ENCODE measurements at regions not wholly inside any gene's neighbourhood (a gene's known extent, or its start where the extent isn't known, plus 50 kb on each side); places are given as distances from the start of the nearest gene placed in this dataset.

DNA sequence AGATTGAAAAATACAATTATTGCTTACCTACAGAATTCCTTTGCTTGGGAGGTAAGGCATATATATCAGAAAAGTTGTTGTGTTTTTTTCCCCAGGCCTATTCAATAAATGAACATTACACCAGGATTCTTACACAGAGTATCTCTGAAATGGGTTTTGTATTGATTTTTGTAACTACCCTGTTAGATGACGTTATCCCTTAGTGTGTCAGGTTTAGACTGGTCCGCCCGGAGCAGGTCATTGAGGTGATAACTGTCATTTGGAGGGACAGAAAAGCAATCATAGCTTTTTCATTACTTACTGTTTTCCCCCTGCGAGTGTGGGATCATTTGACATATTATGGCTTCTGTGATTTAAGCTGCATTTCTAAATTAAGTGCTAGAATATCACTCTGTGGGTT, 715.2 kb upstream of the ADAMTS16 start:
- H3K27ac ChIP-seq: no peak overlapping the region
- no peak for TF ChIP-seq ZFX (IDR thresholded peaks at IDR 0.05; ENCODE audit: borderline replicate concordance)
- no peak for TF ChIP-seq CTCF (IDR thresholded peaks at IDR 0.05)

GRCh38 chr5:4440536-4440935, 699.6 kb upstream of the ADAMTS16 start:
- TF ChIP-seq ZFX (IDR thresholded peaks at IDR 0.05; ENCODE audit: borderline replicate concordance): no peak
- TF ChIP-seq CTCF (IDR thresholded peaks at IDR 0.05): no peak
- no peak overlapping the region for H3K27ac ChIP-seq

DNA sequence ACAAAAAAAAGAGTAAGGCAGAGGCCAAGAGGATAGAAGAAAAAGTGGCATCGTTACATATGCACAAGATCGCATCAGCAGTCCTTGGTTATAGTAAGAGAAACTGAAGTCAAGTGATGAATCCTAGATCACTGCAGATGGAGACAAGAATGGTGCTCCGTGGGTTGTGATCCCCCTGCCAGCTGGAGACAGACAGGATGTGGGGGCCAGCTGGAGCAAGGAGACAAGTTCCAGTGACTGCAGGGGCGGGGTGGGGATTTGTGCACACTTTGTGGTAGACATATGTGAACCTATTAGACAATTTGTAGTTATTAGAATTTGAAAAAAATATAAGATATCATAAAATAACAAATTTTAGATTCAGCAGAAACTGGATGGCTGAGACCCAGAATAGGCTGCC, 697.9 kb upstream of the ADAMTS16 start:
- no peak for TF ChIP-seq ZFX (IDR thresholded peaks at IDR 0.05; ENCODE audit: borderline replicate concordance)
- no peak for TF ChIP-seq CTCF (IDR thresholded peaks at IDR 0.05)
- H3K27ac ChIP-seq: no peak overlapping the region

DNA sequence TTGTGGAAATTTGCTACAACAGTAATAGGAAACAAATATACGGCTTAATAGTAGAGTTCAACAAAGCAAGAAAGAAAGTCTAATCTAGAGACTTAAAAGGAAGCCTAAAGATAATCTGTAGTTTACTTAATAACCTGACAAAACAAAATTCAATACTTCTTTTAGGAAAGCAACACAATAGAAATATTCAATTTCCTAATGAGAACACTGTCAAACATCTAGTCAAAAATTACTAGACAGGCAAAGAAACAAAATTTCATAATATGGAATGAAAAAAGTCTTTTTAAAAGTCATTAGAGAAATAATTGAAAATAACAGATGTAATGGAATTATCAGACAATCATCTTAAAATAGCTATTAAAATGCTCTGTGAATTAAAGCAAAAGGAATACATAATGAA, 692.5 kb upstream of the ADAMTS16 start:
- TF ChIP-seq ZFX (IDR thresholded peaks at IDR 0.05; ENCODE audit: borderline replicate concordance): no peak
- TF ChIP-seq CTCF (IDR thresholded peaks at IDR 0.05): no peak
- H3K27ac ChIP-seq: no peak overlapping the region

DNA sequence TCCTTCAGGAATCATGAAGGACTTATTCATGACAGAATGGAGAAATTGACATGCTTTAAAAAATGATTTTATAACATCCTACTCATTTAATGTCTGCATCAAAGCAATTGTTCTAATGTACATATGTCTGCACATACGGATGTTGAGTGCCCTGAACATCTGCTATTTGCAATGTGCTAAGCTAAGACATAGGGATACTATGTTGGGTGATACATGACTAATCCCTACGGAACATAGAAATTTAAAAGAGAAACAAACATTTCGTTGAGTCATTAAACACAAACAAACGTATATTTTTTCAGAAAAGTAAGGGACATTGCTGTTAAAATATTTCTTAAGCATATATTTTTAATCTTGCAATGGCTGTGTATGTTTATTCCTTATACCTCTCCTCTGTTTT, 686.5 kb upstream of the ADAMTS16 start:
- no peak for TF ChIP-seq ZFX (IDR thresholded peaks at IDR 0.05; ENCODE audit: borderline replicate concordance)
- no peak for TF ChIP-seq CTCF (IDR thresholded peaks at IDR 0.05)
- no peak overlapping the region for H3K27ac ChIP-seq

GRCh38 chr5:4479426-4479825, 660.7 kb upstream of the ADAMTS16 start:
- H3K27ac ChIP-seq: no peak overlapping the region
- TF ChIP-seq ZFX (IDR thresholded peaks at IDR 0.05; ENCODE audit: borderline replicate concordance) (no peak), CTCF (IDR thresholded peaks at IDR 0.05) (no peak)

- TF ChIP-seq ZFX (IDR thresholded peaks at IDR 0.05; ENCODE audit: borderline replicate concordance): no peak
- no peak for TF ChIP-seq CTCF (IDR thresholded peaks at IDR 0.05)
- H3K27ac ChIP-seq: no peak overlapping the region
Observed at GRCh38 chr5:4480528-4481349, 659.4 kb upstream of the ADAMTS16 start.

Data from 22Rv1 (cell line).